RWPE2 (cell line): ENCODE measurements at regions not wholly inside any gene's neighbourhood (a gene's known extent, or its start where the extent isn't known, plus 50 kb on each side); places are given as distances from the start of the nearest gene placed in this dataset.
"Not testable (repeated sequence)": the region's sequence is repeated elsewhere in the genome, so short reads cannot be mapped to it uniquely, and the experiment has no call there.

Experiments
- ATAC-seq: fragments of 200-7000 bp; cut with Tn5 transposase; 3 replicates; pipeline ENCODE4 v1.9.1; 2021; ENCODE audit warnings: low read depth
- DNase-seq: peaks from one replicate; pipeline ENCODE4 v3.0.0-alpha.2; 2020; ENCODE audit warnings: low spot score
- H3K27ac ChIP-seq: fragments of 450-650 bp; 2 replicates; pipeline ENCODE4 v1.5.1; 2017; ENCODE audit warnings: mild to moderate bottlenecking; ENCODE audit not compliant: poor library complexity, severe bottlenecking
- H3K27me3 ChIP-seq: fragments of 250-450 bp; sonication (Bioruptor Pico); 2 replicates; pipeline ENCODE4 v1.5.1; 2021; ENCODE audit warnings: mild to moderate bottlenecking, moderate library complexity; ENCODE audit not compliant: insufficient read depth, poor library complexity, severe bottlenecking
- H3K36me3 ChIP-seq: fragments of 250-450 bp; sonication (Bioruptor Pico); 2 replicates; pipeline ENCODE4 v1.5.1; 2020; ENCODE audit warnings: low read depth, mild to moderate bottlenecking, moderate library complexity
- H3K4me1 ChIP-seq: fragments of 250-450 bp; sonication (Bioruptor Pico); 2 replicates; pipeline ENCODE4 v1.5.1; 2021; ENCODE audit warnings: mild to moderate bottlenecking, moderate library complexity; ENCODE audit not compliant: insufficient read depth, poor library complexity, severe bottlenecking
- H3K4me3 ChIP-seq: fragments of 250-450 bp; sonication (Bioruptor Pico); 2 replicates; pipeline ENCODE4 v1.5.1; 2021; ENCODE audit warnings: mild to moderate bottlenecking, moderate library complexity; ENCODE audit not compliant: severe bottlenecking
- H3K9me3 ChIP-seq: fragments of 250-450 bp; sonication (Bioruptor Pico); 2 replicates; pipeline ENCODE4 v1.5.1; 2021; ENCODE audit warnings: mild to moderate bottlenecking, moderate library complexity; ENCODE audit not compliant: severe bottlenecking
- CTCF ChIP-seq: fragments of 450-650 bp; IDR thresholded peaks from one replicate; pipeline ENCODE4 v1.5.1; 2017; ENCODE audit warnings: mild to moderate bottlenecking, moderate library complexity; ENCODE audit not compliant: poor library complexity, severe bottlenecking

GRCh38 chr12:91703491-91704283 is 442.0 kb downstream of the BTG1 start:
- Histone ChIP-seq H3K9me3 (no peaks in the 10 kb centered on the region), H3K4me3 (no peak overlapping the region), H3K4me1 (peaks cover 15% of the 10 kb centered on the region), H3K36me3 (no peaks in the 10 kb centered on the region), H3K27ac (peak overlapping the region; percentile 39), H3K27me3 (no peaks in the 10 kb centered on the region)
- TF ChIP-seq CTCF = no peak
- DNase-seq (no peak), ATAC-seq (no peak)

GRCh38 chr12:91702843-91703425 is 442.7 kb downstream of the BTG1 start:
- no peak for TF ChIP-seq CTCF
- ATAC-seq (no peak), DNase-seq (no peak)
- no peaks in the 10 kb centered on the region for H3K9me3 ChIP-seq
- no peaks in the 10 kb centered on the region for H3K36me3 ChIP-seq
- no peaks in the 10 kb centered on the region for H3K27me3 ChIP-seq
- H3K4me1 ChIP-seq = peaks cover 15% of the 10 kb centered on the region
- H3K27ac ChIP-seq = no peak overlapping the region
- H3K4me3 ChIP-seq = no peak overlapping the region

GRCh38 chr12:91695964-91696363 is 449.7 kb downstream of the BTG1 start:
- TF ChIP-seq CTCF = no peak
- Histone ChIP-seq H3K27me3 (no peaks in the 10 kb centered on the region), H3K4me1 (no peaks in the 10 kb centered on the region), H3K27ac (no peak overlapping the region), H3K4me3 (no peak overlapping the region), H3K36me3 (no peaks in the 10 kb centered on the region), H3K9me3 (no peaks in the 10 kb centered on the region)
- DNase-seq (no peak), ATAC-seq (no peak)

GRCh38 chr12:91695406-91695805 is 450.2 kb downstream of the BTG1 start:
- not testable (repeated sequence) for DNase-seq, H3K36me3 ChIP-seq, H3K4me1 ChIP-seq, ATAC-seq, H3K4me3 ChIP-seq, H3K9me3 ChIP-seq, H3K27ac ChIP-seq, H3K27me3 ChIP-seq

- Histone ChIP-seq H3K27me3 (no peaks in the 10 kb centered on the region), H3K36me3 (no peaks in the 10 kb centered on the region), H3K4me1 (peaks cover 6% of the 10 kb centered on the region), H3K9me3 (no peaks in the 10 kb centered on the region), H3K27ac (no peak overlapping the region), H3K4me3 (no peak overlapping the region)
- ATAC-seq (no peak), DNase-seq (no peak)
- TF ChIP-seq CTCF = no peak
Measured at GRCh38 chr12:91690531-91690930, 455.1 kb downstream of the BTG1 start.
